ENCODE measurements at regions not wholly inside any gene's neighbourhood (a gene's known extent, or its start where the extent isn't known, plus 50 kb on each side); places are given as distances from the start of the nearest gene placed in this dataset.

GRCh38 chr14:62156052-62156451 is 393.8 kb downstream of the SNAPC1 start:
- DNase-seq (ENCODE audit: low spot score) = no peak

- DNase-seq (ENCODE audit: low spot score) = no peak
Observed at GRCh38 chr14:62158779-62159178, 396.6 kb downstream of the SNAPC1 start.

GRCh38 chr14:62159314-62159713 is 397.1 kb downstream of the SNAPC1 start:
- DNase-seq (ENCODE audit: low spot score) = no peak

- DNase-seq (ENCODE audit: low spot score) = peak; percentile 8
Observed at GRCh38 chr14:62162998-62163589, 400.9 kb downstream of the SNAPC1 start.

- DNase-seq (ENCODE audit: low spot score) = no peak
Observed at GRCh38 chr14:62168564-62169155, 406.4 kb downstream of the SNAPC1 start.

- DNase-seq (ENCODE audit: low spot score) = peak; percentile 7
Observed at GRCh38 chr14:62179367-62180018, 417.3 kb downstream of the SNAPC1 start.

GRCh38 chr14:62181591-62181990 is 419.4 kb downstream of the SNAPC1 start:
- DNase-seq (ENCODE audit: low spot score) = no peak

- DNase-seq (ENCODE audit: low spot score) = no peak
Observed at GRCh38 chr14:62185078-62185477, 422.9 kb downstream of the SNAPC1 start.

- no peak for DNase-seq (ENCODE audit: low spot score)
Observed at GRCh38 chr14:62187265-62187664, 425.0 kb downstream of the SNAPC1 start.

GRCh38 chr14:62189698-62190097 is 427.5 kb downstream of the SNAPC1 start:
- no peak for DNase-seq (ENCODE audit: low spot score)

- DNase-seq (ENCODE audit: low spot score) = no peak
Observed at GRCh38 chr14:62206456-62206855, 444.2 kb downstream of the SNAPC1 start.

- DNase-seq (ENCODE audit: low spot score) = no peak
Observed at GRCh38 chr14:62209287-62209899, 447.2 kb downstream of the SNAPC1 start.

GRCh38 chr14:62213516-62213915 is 451.3 kb downstream of the SNAPC1 start:
- no peak for DNase-seq (ENCODE audit: low spot score)

- no peak for DNase-seq (ENCODE audit: low spot score)
Observed at GRCh38 chr14:62216121-62216520, 453.9 kb downstream of the SNAPC1 start.

GRCh38 chr14:62234849-62235248 is 472.6 kb downstream of the SNAPC1 start:
- DNase-seq (ENCODE audit: low spot score) = no peak

GRCh38 chr14:62244221-62244620 is 482.0 kb downstream of the SNAPC1 start:
- DNase-seq (ENCODE audit: low spot score) = no peak

- no peak for DNase-seq (ENCODE audit: low spot score)
Observed at GRCh38 chr14:62247266-62247665, 485.0 kb downstream of the SNAPC1 start.

- DNase-seq (ENCODE audit: low spot score) = no peak
Observed at GRCh38 chr14:62251237-62251636, 489.0 kb downstream of the SNAPC1 start.

- no peak for DNase-seq (ENCODE audit: low spot score)
Observed at GRCh38 chr14:62253171-62253570, 491.0 kb downstream of the SNAPC1 start.

- no peak for DNase-seq (ENCODE audit: low spot score)
Observed at GRCh38 chr14:62253911-62254310, 491.7 kb downstream of the SNAPC1 start.

GRCh38 chr14:62269204-62269603 is 507.0 kb downstream of the SNAPC1 start:
- DNase-seq (ENCODE audit: low spot score) = no peak

GRCh38 chr14:62270236-62270635 is 508.0 kb downstream of the SNAPC1 start:
- DNase-seq (ENCODE audit: low spot score) = no peak

GRCh38 chr14:62280366-62280765 is 518.1 kb downstream of the SNAPC1 start:
- no peak for DNase-seq (ENCODE audit: low spot score)

Data from CD4-positive, alpha-beta T cell treated with Interleukin-2 at 100 ng/mL for 4 hours (primary cell).